ENCODE measurements at regions not wholly inside any gene's neighbourhood (a gene's known extent, or its start where the extent isn't known, plus 50 kb on each side); places are given as distances from the start of the nearest gene placed in this dataset.
"Not testable (repeated sequence)": the region's sequence is repeated elsewhere in the genome, so short reads cannot be mapped to it uniquely, and the experiment has no call there.

- H3K36me3 Mint-ChIP-seq (ENCODE audit: low read depth) = no peaks in the 10 kb centered on the region
- no peaks in the 10 kb centered on the region for H3K27me3 Mint-ChIP-seq
- intact Hi-C loops (cut with micrococcal nuclease) = no loop called here
- no peak overlapping the region for H3K4me3 Mint-ChIP-seq
- H3K9me3 Mint-ChIP-seq = no peaks in the 10 kb centered on the region
- no peak overlapping the region for H3K27ac Mint-ChIP-seq
- no peaks in the 10 kb centered on the region for H3K4me1 Mint-ChIP-seq (ENCODE audit: low read depth)
These were observed 456.5 kb upstream of the NDST3 start for GRCh38 chr4:117577686-117578311.

- Mint-ChIP-seq H3K36me3 (ENCODE audit: low read depth) (no peaks in the 10 kb centered on the region), H3K27ac (no peak overlapping the region), H3K4me3 (no peak overlapping the region), H3K9me3 (no peaks in the 10 kb centered on the region), H3K27me3 (no peaks in the 10 kb centered on the region), H3K4me1 (ENCODE audit: low read depth) (no peaks in the 10 kb centered on the region)
- intact Hi-C loops (cut with micrococcal nuclease) = no loop called here
These were observed 445.5 kb upstream of the NDST3 start for GRCh38 chr4:117588771-117589170.

- intact Hi-C loops (cut with micrococcal nuclease) = no loop called here
These were observed 437.3 kb upstream of the NDST3 start for GRCh38 chr4:117596917-117597480.

GRCh38 chr4:117599393-117599792 is 434.9 kb upstream of the NDST3 start:
- H3K4me1 Mint-ChIP-seq (ENCODE audit: low read depth); intact Hi-C loops (cut with micrococcal nuclease); H3K27ac Mint-ChIP-seq; H3K9me3 Mint-ChIP-seq; H3K36me3 Mint-ChIP-seq (ENCODE audit: low read depth); H3K27me3 Mint-ChIP-seq; H3K4me3 Mint-ChIP-seq: not testable (repeated sequence)

More at GRCh38 chr4:117596917-117597480, 437.3 kb upstream of the NDST3 start:
- Mint-ChIP-seq H3K36me3 (ENCODE audit: low read depth) (no peaks in the 10 kb centered on the region), H3K4me3 (no peak overlapping the region), H3K27me3 (no peaks in the 10 kb centered on the region), H3K4me1 (ENCODE audit: low read depth) (no peaks in the 10 kb centered on the region), H3K9me3 (peaks cover 9% of the 10 kb centered on the region), H3K27ac (no peak overlapping the region)

GRCh38 chr4:117600936-117601335 is 433.4 kb upstream of the NDST3 start:
- H3K4me1 Mint-ChIP-seq (ENCODE audit: low read depth); H3K27me3 Mint-ChIP-seq; H3K27ac Mint-ChIP-seq; H3K36me3 Mint-ChIP-seq (ENCODE audit: low read depth); H3K4me3 Mint-ChIP-seq; intact Hi-C loops (cut with micrococcal nuclease); H3K9me3 Mint-ChIP-seq: not testable (repeated sequence)

GRCh38 chr4:117610706-117611308 is 423.5 kb upstream of the NDST3 start:
- peaks cover 42% of the 10 kb centered on the region for H3K9me3 Mint-ChIP-seq
- H3K4me1 Mint-ChIP-seq (ENCODE audit: low read depth) = no peaks in the 10 kb centered on the region
- intact Hi-C loops (cut with micrococcal nuclease) = no loop called here

GRCh38 chr4:117621673-117622072 is 412.6 kb upstream of the NDST3 start:
- no peaks in the 10 kb centered on the region for H3K36me3 Mint-ChIP-seq (ENCODE audit: low read depth)
- no peak overlapping the region for H3K4me3 Mint-ChIP-seq
- H3K27ac Mint-ChIP-seq = no peak overlapping the region
- H3K4me1 Mint-ChIP-seq (ENCODE audit: low read depth) = no peaks in the 10 kb centered on the region
- no peaks in the 10 kb centered on the region for H3K27me3 Mint-ChIP-seq
- H3K9me3 Mint-ChIP-seq = peaks cover 11% of the 10 kb centered on the region
- intact Hi-C loops (cut with micrococcal nuclease) = no loop called here

More at GRCh38 chr4:117610706-117611308, 423.5 kb upstream of the NDST3 start:
- no peaks in the 10 kb centered on the region for H3K36me3 Mint-ChIP-seq (ENCODE audit: low read depth)
- H3K4me3 Mint-ChIP-seq = no peak overlapping the region
- H3K27me3 Mint-ChIP-seq = no peaks in the 10 kb centered on the region
- H3K27ac Mint-ChIP-seq = no peak overlapping the region

- H3K9me3 Mint-ChIP-seq = peaks cover 11% of the 10 kb centered on the region
- H3K4me3 Mint-ChIP-seq = no peak overlapping the region
- H3K27ac Mint-ChIP-seq = no peak overlapping the region
- no peaks in the 10 kb centered on the region for H3K27me3 Mint-ChIP-seq
- intact Hi-C loops (cut with micrococcal nuclease) = no loop called here
- H3K36me3 Mint-ChIP-seq (ENCODE audit: low read depth) = no peaks in the 10 kb centered on the region
- H3K4me1 Mint-ChIP-seq (ENCODE audit: low read depth) = no peaks in the 10 kb centered on the region
These were observed 411.0 kb upstream of the NDST3 start for GRCh38 chr4:117623326-117623725.

GRCh38 chr4:117626664-117627063 is 407.6 kb upstream of the NDST3 start:
- H3K4me3 Mint-ChIP-seq = no peak overlapping the region
- H3K4me1 Mint-ChIP-seq (ENCODE audit: low read depth) = no peaks in the 10 kb centered on the region
- H3K27ac Mint-ChIP-seq = no peak overlapping the region
- no peaks in the 10 kb centered on the region for H3K36me3 Mint-ChIP-seq (ENCODE audit: low read depth)
- H3K27me3 Mint-ChIP-seq = no peaks in the 10 kb centered on the region
- intact Hi-C loops (cut with micrococcal nuclease) = no loop called here
- peaks cover 11% of the 10 kb centered on the region for H3K9me3 Mint-ChIP-seq

- Mint-ChIP-seq H3K36me3 (ENCODE audit: low read depth) (no peaks in the 10 kb centered on the region), H3K4me1 (ENCODE audit: low read depth) (no peaks in the 10 kb centered on the region), H3K4me3 (no peak overlapping the region), H3K27me3 (no peaks in the 10 kb centered on the region), H3K9me3 (no peaks in the 10 kb centered on the region), H3K27ac (no peak overlapping the region)
- intact Hi-C loops (cut with micrococcal nuclease) = no loop called here
These were observed 399.6 kb upstream of the NDST3 start for GRCh38 chr4:117634716-117635115.

- H3K4me1 Mint-ChIP-seq (ENCODE audit: low read depth) = no peaks in the 10 kb centered on the region
- H3K27me3 Mint-ChIP-seq = no peaks in the 10 kb centered on the region
- no peak overlapping the region for H3K4me3 Mint-ChIP-seq
- intact Hi-C loops (cut with micrococcal nuclease) = no loop called here
- H3K36me3 Mint-ChIP-seq (ENCODE audit: low read depth) = no peaks in the 10 kb centered on the region
- H3K9me3 Mint-ChIP-seq = no peaks in the 10 kb centered on the region
- no peak overlapping the region for H3K27ac Mint-ChIP-seq
These were observed 396.9 kb upstream of the NDST3 start for GRCh38 chr4:117637347-117637746.

GRCh38 chr4:117640836-117641235 is 393.4 kb upstream of the NDST3 start:
- Mint-ChIP-seq H3K27me3 (no peaks in the 10 kb centered on the region), H3K4me1 (ENCODE audit: low read depth) (no peaks in the 10 kb centered on the region), H3K4me3 (no peak overlapping the region), H3K36me3 (ENCODE audit: low read depth) (no peaks in the 10 kb centered on the region), H3K9me3 (no peaks in the 10 kb centered on the region), H3K27ac (no peak overlapping the region)
- intact Hi-C loops (cut with micrococcal nuclease) = no loop called here

- intact Hi-C loops (cut with micrococcal nuclease) = no loop called here
- Mint-ChIP-seq H3K4me3 (no peak overlapping the region), H3K36me3 (ENCODE audit: low read depth) (no peaks in the 10 kb centered on the region), H3K4me1 (ENCODE audit: low read depth) (no peaks in the 10 kb centered on the region), H3K27ac (no peak overlapping the region), H3K27me3 (no peaks in the 10 kb centered on the region), H3K9me3 (no peaks in the 10 kb centered on the region)
These were observed 392.8 kb upstream of the NDST3 start for GRCh38 chr4:117641519-117641918.

GRCh38 chr4:117654079-117654478 is 380.2 kb upstream of the NDST3 start:
- H3K27ac Mint-ChIP-seq = no peak overlapping the region

GRCh38 chr4:117660668-117661067 is 373.6 kb upstream of the NDST3 start:
- H3K27me3 Mint-ChIP-seq = no peaks in the 10 kb centered on the region
- intact Hi-C loops (cut with micrococcal nuclease) = no loop called here
- H3K9me3 Mint-ChIP-seq = peaks cover 18% of the 10 kb centered on the region
- no peaks in the 10 kb centered on the region for H3K36me3 Mint-ChIP-seq (ENCODE audit: low read depth)
- H3K4me3 Mint-ChIP-seq = no peak overlapping the region
- H3K27ac Mint-ChIP-seq = no peak overlapping the region
- no peaks in the 10 kb centered on the region for H3K4me1 Mint-ChIP-seq (ENCODE audit: low read depth)

More at GRCh38 chr4:117654079-117654478, 380.2 kb upstream of the NDST3 start:
- Mint-ChIP-seq H3K4me1 (ENCODE audit: low read depth) (no peaks in the 10 kb centered on the region), H3K4me3 (no peak overlapping the region), H3K9me3 (peaks cover 12% of the 10 kb centered on the region), H3K36me3 (ENCODE audit: low read depth) (no peaks in the 10 kb centered on the region), H3K27me3 (no peaks in the 10 kb centered on the region)
- intact Hi-C loops (cut with micrococcal nuclease) = no loop called here

Measured in dendritic cell treated with granulocyte-macrophage colony-stimulating factor and Interleukin-4, amounts not matched to agents 40 ng/mL and 50 ng/mL, for 4 days (primary cell).